NOMO-1 treated with dmso at 0.1 percent for 144 hours (cell line): ENCODE measurements at regions not wholly inside any gene's neighbourhood (a gene's known extent, or its start where the extent isn't known, plus 50 kb on each side); places are given as distances from the start of the nearest gene placed in this dataset.
"Not testable (repeated sequence)": the region's sequence is repeated elsewhere in the genome, so short reads cannot be mapped to it uniquely, and the experiment has no call there.

Source experiments
- DNase-seq: peaks from one replicate; lab custom pipeline; 2025; ENCODE audit not compliant: unreplicated experiment; lab: John Stamatoyannopoulos, UW

DNA sequence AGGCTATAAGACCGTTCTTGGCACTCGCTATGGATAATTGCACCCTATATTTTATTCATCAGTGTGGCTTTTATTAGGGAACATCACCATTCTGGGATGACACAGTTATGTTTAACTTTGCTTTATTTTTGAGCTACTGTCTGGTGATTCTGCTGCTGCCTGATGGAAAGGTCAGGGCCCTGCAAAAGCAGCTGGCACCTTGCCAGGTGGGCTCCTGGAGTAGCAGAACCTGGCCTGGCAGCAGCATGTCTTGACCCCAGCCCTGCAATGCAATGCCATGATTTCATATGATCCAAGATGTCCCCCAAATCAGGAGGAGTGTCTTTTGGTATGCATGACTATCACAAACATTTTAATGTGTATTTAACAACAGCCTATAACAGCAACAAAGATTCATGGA lies 228.4 kb upstream of the RSPO3 start:
- DNase-seq = no peak

DNA sequence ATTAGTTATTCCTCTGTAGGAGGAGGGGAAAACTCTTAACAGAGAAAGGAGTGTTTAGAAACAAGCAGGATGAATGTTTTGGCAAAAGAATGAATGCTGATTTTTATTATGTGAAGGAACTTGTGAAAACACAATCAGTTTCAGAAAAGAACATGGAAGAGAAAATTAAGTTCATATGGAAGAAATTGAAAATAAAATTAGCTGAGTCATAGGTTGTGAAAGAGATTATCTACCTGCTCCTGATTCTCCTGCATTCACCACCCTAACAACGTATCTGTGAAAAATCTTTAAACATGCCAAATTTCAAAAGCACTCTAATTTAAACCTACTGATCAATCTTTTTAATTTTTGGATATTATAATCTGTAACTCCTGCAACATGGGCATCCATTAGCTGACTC lies 227.3 kb upstream of the RSPO3 start:
- no peak for DNase-seq

DNA sequence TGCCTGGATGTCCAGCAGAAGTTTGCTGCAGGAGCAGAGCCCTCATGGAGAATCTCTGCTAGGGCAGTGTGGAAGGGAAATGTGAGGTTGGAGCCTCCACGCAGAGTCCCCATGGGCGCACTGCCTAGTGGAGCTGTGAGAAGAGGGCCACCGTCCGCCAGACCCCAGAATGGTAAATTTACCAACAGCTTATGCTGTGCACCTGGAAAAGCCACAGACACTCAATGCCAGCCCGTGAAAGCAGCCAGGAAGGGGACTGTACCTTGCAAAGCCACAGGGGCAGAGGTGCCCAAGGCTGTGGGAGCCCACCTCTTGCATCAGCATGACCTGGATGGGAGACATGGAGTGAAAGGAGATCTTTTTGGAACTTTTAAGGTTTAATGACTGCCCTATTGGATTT lies 225.6 kb upstream of the RSPO3 start:
- DNase-seq = not testable (repeated sequence)

DNA sequence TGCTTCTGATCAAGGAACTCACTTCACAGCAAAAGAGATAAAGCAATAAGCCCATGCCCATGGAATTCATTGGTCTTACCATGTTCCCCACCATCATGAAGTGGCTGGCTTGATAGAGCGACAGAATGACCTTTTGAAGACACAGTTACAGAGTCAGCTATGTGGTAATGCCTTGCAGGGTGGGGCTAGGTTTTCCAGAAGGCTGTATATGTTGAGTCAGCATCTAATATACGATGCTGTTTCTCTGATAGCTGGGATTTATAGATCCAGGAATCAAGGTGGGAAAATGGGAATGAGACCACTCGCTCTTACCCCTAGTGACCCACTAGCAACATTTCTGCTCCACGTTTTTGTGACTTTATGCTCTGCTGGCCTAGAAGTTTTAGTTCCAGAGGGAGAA lies 220.7 kb upstream of the RSPO3 start:
- DNase-seq = no peak

DNA sequence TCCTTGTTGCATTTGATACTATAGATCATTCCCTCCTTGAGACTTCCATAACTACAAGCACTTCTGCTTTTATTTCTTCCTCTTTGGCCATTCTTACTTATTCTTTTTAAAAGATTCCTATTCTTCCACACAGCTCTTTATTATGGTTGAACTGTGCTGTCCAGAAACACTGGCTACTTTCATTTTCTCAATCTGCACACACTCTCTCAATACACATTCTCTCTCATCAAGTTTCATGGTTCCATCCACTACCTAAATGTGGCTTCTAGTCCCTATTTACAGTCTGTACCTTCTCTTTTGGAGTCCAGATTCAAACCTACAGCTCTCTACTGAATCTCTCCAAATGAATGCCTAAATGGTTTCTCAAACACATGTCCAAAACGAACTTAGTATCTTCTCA lies 214.3 kb upstream of the RSPO3 start:
- DNase-seq = no peak

DNA sequence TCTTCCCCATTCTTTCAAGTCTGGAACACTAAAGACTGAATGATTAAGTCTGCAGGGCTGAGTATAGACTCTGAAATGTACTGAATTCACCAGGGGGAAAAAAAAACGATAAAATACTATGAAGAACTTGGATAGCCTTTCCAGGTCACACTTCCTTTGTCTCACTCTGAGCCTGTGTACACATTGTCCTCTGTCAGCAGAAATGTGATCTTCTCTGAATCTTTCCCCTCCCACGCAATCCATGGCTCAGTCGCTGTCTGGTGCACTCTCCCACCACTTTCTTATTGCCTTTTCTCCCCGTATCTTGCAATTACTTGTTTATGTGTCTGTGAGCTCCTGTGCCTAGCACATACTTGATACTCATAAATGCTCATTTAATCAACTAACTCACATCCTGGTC lies 212.6 kb upstream of the RSPO3 start:
- DNase-seq = no peak

DNA sequence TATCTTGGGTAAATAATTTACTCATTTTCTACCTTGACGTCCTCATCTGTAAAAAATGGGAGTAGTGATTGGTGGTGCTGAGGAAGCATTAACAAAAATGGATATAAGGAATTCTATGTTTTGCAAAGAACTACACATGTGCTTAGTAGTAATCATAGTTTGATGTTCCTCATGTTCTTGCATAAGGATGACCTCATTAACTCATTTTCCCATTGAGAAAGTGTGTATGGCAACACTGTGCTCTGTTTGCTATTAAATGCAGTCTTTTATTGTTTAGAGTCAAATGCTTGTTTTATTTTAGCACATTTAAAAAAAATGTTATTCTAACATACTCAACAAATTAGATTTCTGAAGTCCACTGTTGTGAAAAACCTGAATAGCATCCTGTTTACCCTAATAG lies 211.2 kb upstream of the RSPO3 start:
- DNase-seq = no peak

DNA sequence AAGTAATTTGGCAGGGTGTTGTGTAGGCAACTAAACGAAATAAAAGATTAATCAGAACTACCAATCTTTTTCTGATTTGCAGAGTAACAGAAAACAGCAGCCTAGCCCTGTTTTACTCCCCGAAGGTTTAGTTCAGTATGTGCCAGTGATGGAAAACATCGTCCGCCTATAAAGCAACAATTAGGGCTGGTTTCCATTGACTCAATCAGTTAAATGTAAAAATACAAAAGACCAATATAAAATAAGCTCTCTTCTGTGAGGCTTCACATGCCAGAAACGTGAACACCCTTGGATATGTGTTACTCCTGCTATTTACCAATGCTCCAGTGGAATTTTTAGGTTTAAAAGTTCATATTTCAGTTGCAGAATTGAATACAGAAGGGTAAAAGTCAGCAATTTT lies 210.5 kb upstream of the RSPO3 start:
- no peak for DNase-seq

DNA sequence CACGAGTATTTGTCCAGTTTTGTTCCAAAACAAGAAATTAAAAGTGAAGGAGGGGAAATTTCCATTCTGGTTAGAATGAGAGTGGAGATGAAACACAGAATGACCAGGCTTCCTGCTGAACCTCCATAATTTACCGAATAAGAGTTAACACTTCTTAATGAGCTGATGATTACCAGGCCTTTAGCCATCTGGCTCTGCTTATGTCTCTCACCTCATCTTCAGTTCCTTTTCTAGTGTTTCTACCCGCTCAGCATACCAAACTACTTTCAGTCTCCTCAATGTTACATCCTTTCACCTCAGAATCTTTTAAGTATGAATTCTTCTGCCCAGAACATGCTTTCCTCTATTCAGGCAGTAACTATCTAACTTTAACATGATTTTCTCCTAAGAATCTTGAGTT lies 209.0 kb upstream of the RSPO3 start:
- DNase-seq = no peak

DNA sequence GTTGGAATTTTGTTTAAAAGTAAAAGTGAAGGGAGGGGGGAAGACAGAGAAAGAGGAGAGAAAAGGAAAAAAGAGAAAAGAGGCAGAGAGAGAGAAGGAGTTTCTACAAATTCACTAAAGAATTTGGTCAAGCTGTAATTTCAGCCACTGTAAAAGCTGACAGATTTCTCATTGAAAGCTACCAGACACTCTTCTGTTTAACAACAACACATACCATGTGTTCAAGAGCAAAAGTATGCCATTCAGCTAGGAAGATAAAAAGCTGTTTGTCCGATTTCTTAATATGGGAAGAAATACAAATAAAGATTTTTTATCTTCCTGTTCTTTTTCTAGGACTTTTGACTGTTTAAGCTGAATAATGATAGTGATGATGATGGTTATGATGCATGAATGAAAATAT lies 204.8 kb upstream of the RSPO3 start:
- no peak for DNase-seq

DNA sequence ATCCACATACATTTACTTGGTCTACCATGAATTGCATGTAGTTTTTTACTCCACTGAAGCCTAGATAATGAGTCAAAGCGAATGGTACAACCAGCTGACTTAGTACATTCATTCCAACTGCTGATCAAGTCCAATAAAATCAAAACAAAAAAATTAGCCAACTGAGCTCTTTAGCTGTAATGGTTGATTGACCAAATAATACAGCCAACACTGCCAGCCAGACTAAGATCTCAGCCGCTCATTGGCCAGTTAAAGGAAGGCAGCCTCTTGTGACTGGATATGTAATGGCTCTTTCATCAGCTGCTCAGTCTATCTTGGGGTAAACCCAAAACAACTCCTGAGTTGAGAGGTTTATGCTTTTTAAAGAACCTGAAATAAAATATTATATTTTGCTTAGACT lies 204.3 kb upstream of the RSPO3 start:
- no peak for DNase-seq

DNA sequence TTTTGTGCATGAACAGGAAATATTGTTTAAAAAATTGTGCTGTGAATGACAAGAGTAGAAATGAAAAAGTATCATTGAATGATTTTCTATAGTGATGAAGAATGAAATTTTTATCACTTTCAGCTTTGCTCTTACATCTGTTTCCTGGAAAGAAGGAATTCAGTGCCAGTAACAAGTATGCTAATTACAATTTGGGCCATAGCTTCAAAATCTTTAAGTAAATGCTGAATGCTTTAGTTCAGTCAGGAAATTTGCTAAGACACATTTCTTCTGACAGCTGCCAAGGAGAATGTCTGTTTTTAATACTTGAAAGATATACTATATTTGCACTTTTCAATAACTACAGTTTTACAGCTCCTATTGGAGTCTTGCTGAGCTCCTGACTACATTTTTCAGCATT lies 203.7 kb upstream of the RSPO3 start:
- no peak for DNase-seq

DNA sequence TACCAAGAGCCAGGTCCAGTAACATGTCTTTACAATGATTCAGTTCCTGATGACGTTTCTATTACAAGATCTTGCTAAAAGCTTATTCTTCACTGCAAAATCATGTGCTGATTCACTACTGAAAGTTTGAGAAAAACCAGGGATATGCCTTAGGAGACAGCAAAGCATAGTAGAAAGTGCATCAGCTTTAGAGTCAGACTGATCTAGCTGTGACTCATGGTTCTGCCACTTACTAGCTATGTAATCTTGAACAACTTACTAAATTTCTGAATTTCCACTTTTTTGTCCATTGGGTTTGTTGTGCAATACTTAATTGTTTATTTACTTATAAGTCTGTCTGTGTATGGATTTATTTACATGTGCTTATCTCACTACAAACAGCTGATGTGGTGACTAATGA lies 198.5 kb upstream of the RSPO3 start:
- DNase-seq = no peak

DNA sequence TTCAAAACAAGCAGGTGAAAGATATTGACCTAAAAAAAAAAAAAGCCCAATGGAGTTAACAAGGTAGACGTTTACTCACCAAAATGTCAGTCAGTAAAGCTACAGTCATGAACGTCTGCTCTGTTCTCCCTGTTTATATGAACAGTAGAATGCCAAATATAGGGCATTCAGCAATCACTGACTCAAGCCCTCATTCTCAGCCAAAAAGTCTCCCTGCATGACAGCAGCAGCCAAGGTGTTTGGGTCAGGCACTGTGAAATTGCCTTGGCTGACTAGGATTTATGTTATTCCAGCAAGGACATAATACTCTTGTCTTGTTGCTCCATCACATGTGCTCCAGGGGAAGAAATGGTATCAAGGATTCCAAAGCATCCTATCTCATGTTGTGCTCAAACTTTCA lies 194.7 kb upstream of the RSPO3 start:
- no peak for DNase-seq

DNA sequence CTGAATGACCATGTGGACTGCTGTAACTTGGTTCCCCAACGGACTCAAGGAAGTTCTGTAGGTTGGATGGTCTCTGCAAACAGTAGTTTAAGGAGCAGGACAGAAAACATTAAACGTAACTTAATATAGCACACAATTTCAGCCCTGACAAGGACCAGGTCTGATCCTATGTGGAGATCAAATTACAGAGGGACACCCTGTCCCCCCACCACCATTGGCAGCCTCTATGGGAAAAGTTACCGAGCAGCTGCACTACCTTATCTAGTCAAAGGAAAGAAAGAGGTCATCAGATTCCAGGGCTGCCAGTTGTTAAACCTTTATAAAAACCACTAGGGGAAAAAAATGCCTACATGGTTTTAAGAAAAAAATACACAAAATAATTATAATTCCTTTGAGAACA lies 191.5 kb upstream of the RSPO3 start:
- no peak for DNase-seq

DNA sequence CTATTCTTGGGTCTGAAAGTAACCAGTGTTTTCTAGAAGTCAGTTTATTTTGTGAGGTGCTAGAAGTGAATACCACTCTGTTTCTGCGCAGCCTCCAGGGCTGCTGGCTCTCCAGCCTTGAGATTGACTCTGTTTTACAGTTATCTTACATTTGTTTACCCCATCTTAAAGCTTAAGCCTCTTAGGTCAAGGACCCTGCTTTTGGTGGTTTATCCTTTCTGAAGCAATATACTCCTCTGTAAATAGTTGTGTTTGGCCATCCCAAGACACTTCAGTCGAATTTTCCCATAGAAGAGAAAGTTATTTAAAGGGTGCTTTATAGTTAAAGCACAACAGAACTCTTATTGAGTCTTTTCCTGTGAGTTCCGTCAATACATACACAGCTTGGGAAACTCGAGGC lies 190.6 kb upstream of the RSPO3 start:
- DNase-seq = no peak

DNA sequence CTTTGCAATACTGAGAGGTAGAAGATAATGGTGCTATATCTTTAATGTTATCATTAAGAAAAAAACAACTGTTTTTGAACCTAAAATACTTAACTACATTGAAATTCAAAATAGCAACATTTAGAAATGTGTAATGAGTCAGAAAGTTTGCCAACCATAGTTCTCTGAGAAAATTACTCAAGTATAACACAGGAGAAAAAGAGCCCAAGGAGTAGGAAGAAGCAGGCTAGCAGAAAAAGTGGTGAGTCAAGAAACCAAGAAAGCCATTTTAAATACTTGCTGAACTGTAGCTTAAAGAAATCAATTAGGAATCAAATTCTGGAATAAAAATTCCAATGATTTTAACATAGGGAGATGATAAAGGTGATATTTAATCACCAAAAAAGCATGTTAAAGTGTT lies 181.0 kb upstream of the RSPO3 start:
- no peak for DNase-seq

DNA sequence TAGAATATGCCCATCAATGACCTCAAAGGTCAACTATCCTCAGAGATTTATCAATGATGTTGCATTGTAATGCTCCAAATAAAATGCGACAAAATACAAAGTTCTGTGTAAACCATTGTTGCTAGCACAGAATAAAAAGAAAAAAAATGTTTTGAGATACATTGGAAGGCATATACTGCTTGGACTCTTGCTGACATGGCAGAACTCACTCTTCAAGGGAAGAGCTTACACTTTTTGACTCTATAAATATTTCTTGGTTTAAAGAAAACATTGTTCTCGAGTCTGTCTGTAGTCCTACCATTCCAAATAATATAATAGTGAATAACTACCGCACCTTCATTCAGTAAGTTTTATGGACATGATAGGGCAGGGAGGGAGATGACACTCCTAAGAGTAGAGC lies 178.7 kb upstream of the RSPO3 start:
- no peak for DNase-seq

DNA sequence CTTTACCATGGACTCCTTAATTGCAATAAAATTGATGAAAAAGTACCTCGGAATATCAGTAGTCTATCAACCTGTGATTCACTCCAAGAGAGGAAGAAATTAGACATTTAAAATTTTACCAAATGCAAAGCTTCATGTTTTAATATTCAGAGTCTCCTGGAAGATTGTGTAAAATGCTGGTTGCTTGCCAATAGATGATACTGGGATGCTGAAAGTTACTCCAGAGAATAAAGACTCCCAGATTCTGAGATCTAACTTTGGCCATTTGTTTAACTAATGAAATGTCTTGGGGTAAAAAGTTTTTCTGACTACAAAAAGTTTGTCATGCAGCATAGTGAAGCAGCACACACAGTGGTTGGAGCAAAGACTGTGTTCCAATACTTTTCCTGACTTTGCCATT lies 176.7 kb upstream of the RSPO3 start:
- DNase-seq = no peak

DNA sequence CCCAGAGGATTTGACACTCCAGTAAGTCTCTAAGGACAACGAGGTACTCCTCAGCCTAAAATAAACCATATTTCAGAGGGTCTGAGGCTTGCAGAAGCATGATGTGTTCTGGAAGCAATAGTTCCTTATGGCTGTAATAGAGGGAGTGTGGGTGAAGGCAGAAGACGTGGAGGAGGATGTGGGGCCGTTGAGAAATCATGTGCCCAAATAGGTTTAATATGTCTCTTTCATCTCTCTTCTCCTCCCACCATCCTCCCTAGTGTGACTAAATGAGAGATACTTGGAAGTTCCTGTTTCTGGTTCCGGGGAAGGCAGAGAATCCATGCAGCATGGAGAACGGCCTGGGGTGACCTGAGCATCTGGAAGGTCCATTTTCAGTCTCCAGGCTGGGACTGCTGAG lies 174.0 kb upstream of the RSPO3 start:
- DNase-seq = no peak

DNA sequence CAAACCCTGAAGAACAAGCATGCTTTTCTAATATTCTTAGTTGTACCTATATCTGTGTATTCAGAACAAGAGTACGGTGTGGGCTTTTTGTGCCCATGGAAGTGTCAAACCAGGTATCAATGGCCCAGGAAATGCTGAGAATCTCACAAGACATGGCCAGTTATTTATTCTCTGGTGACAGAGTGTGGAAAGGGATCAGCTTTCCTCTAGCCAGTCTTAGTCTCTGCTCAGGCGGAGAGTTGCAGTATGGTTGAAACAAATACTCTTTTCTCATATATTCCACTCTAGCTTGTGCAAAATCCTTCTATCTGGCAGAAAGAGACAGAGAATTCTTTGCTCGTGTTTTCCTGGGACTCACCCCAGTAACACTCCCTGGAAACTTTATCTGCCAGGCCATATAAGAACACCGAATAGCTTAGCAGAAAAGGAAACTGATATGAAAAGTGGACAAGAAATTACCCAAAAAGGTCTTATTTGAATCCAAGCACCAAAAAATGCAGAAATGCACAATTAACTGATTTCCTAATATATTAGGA lies 173.3 kb upstream of the RSPO3 start:
- DNase-seq = no peak

DNA sequence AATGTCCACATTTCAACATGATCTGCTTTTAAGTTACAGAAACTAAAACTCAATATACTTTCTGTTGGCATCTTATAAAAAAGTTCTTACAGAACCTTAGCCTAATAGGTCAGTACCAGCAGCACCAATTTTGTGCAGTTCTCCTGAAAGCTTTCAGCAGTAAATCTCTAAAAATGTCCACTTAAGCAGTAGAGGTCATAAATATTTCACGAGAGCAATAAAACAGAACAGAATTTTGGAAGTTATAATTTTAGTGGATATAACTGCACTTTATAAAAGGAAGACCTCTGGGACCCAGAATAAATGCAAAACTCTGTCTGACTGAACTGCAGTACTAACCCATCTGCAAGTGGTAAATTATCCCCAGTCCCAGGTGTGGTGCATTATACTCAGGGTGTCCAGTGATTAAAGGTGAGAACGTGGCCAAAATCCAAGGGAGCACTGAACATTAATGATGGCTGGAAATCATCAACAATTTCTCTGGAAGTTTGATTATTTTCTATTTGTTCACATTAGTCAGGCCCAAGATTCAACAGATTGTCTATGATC lies 172.6 kb upstream of the RSPO3 start:
- no peak for DNase-seq

DNA sequence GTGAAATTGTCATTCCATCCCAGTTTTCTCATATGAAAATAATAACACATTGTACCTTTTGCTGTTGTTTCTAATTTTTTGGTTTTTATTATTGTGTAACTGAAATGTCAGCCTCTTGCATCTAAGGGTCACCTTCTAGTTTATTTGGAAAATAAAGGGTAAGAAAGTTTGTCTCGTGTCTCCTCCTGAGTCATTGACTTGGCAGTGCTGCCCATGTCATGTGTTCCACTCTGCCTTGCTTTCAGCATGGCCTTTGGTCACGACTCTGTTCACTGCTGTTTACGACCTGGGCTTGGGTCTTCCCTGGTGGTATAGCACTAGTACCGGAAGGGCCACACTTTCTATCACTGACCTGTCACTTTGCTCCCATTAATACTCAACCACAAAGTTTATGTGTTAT lies 171.4 kb upstream of the RSPO3 start:
- no peak for DNase-seq

DNA sequence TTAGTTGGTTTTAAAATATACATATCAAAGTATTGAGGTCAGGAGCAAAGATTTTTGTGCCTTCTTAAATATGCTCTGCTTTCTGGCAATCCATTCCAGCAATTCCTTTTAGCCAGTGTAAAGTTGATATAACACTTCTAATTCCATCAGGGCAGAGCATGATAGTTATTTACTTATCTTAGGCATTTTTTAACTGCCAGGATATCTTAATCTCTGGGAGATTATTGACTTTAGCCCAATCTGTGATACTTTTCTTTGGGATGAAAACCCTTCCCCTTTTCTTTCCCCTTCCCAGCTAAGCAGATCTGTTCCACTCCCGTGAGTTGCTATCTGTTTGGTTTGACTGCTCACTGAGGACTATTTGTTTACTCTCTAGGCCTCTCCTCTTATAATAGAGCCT lies 168.7 kb upstream of the RSPO3 start:
- DNase-seq = no peak
